ENCODE measurements at regions not wholly inside any gene's neighbourhood (a gene's known extent, or its start where the extent isn't known, plus 50 kb on each side); places are given as distances from the start of the nearest gene placed in this dataset.

GRCh38 chr13:109331011-109331433, 455.4 kb downstream of the IRS2 start:
- no peak for DNase-seq (ENCODE audit: extremely low read depth, insufficient read length)
- Histone ChIP-seq H3K36me3 (ENCODE audit: control insufficient read depth, insufficient read depth, low read length) (no peaks in the 10 kb centered on the region), H3K4me3 (replicated peaks; ENCODE audit: low read depth, low read length) (no peak overlapping the region), H3K27me3 (replicated peaks; ENCODE audit: control insufficient read depth, insufficient read depth, low read length) (no peaks in the 10 kb centered on the region)
- TF ChIP-seq CTCF (IDR thresholded peaks at IDR 0.05; ENCODE audit: insufficient read depth, low read length, poor library complexity, severe bottlenecking) = no peak

- Histone ChIP-seq H3K4me3 (replicated peaks; ENCODE audit: low read depth, low read length) (no peak overlapping the region), H3K27me3 (replicated peaks; ENCODE audit: control insufficient read depth, insufficient read depth, low read length) (no peaks in the 10 kb centered on the region), H3K36me3 (ENCODE audit: control insufficient read depth, insufficient read depth, low read length) (no peaks in the 10 kb centered on the region)
- TF ChIP-seq CTCF (IDR thresholded peaks at IDR 0.05; ENCODE audit: insufficient read depth, low read length, poor library complexity, severe bottlenecking) = no peak
- DNase-seq (ENCODE audit: extremely low read depth, insufficient read length) = no peak
Measured at GRCh38 chr13:109330123-109330522, 456.3 kb downstream of the IRS2 start.

- DNase-seq (ENCODE audit: extremely low read depth, insufficient read length) = no peak
- Histone ChIP-seq H3K36me3 (ENCODE audit: control insufficient read depth, insufficient read depth, low read length) (no peaks in the 10 kb centered on the region), H3K27me3 (replicated peaks; ENCODE audit: control insufficient read depth, insufficient read depth, low read length) (no peaks in the 10 kb centered on the region), H3K4me3 (replicated peaks; ENCODE audit: low read depth, low read length) (no peak overlapping the region)
- no peak for TF ChIP-seq CTCF (IDR thresholded peaks at IDR 0.05; ENCODE audit: insufficient read depth, low read length, poor library complexity, severe bottlenecking)
Measured at GRCh38 chr13:109329175-109329574, 457.2 kb downstream of the IRS2 start.

GRCh38 chr13:109326601-109327000, 459.8 kb downstream of the IRS2 start:
- DNase-seq (ENCODE audit: extremely low read depth, insufficient read length) = no peak
- Histone ChIP-seq H3K27me3 (replicated peaks; ENCODE audit: control insufficient read depth, insufficient read depth, low read length) (no peaks in the 10 kb centered on the region), H3K4me3 (replicated peaks; ENCODE audit: low read depth, low read length) (no peak overlapping the region), H3K36me3 (ENCODE audit: control insufficient read depth, insufficient read depth, low read length) (no peaks in the 10 kb centered on the region)
- TF ChIP-seq CTCF (IDR thresholded peaks at IDR 0.05; ENCODE audit: insufficient read depth, low read length, poor library complexity, severe bottlenecking) = no peak

GRCh38 chr13:109323338-109323737, 463.0 kb downstream of the IRS2 start:
- H3K4me3 ChIP-seq (replicated peaks; ENCODE audit: low read depth, low read length) = no peak overlapping the region
- DNase-seq (ENCODE audit: extremely low read depth, insufficient read length) = no peak
- no peaks in the 10 kb centered on the region for H3K36me3 ChIP-seq (ENCODE audit: control insufficient read depth, insufficient read depth, low read length)
- TF ChIP-seq CTCF (IDR thresholded peaks at IDR 0.05; ENCODE audit: insufficient read depth, low read length, poor library complexity, severe bottlenecking) = no peak
- no peaks in the 10 kb centered on the region for H3K27me3 ChIP-seq (replicated peaks; ENCODE audit: control insufficient read depth, insufficient read depth, low read length)

GRCh38 chr13:109318945-109319590, 467.3 kb downstream of the IRS2 start:
- TF ChIP-seq CTCF (IDR thresholded peaks at IDR 0.05; ENCODE audit: insufficient read depth, low read length, poor library complexity, severe bottlenecking) = no peak
- no peaks in the 10 kb centered on the region for H3K36me3 ChIP-seq (ENCODE audit: control insufficient read depth, insufficient read depth, low read length)
- H3K27me3 ChIP-seq (replicated peaks; ENCODE audit: control insufficient read depth, insufficient read depth, low read length) = no peaks in the 10 kb centered on the region
- no peak for DNase-seq (ENCODE audit: extremely low read depth, insufficient read length)
- no peak overlapping the region for H3K4me3 ChIP-seq (replicated peaks; ENCODE audit: low read depth, low read length)
